Astrocyte (in vitro differentiated cells and primary cell): ENCODE measurements at regions not wholly inside any gene's neighbourhood (a gene's known extent, or its start where the extent isn't known, plus 50 kb on each side); places are given as distances from the start of the nearest gene placed in this dataset.

Experiments
- DNase-seq: peaks from one replicate; pipeline ENCODE4 v3.0.0-alpha.2; 2010; ENCODE audit warnings: low read depth
- FAIRE-seq: peaks from 2 replicates; lab custom pipeline; 2011; peaks lifted over from hg19 to GRCh38; lab: Jason Lieb, UNC
- H2AFZ ChIP-seq: 2 replicates; pipeline ENCODE4 v1.6.0; 2012; ENCODE audit warnings: low read depth, low read length, inconsistent platforms
- H3K27ac ChIP-seq: 2 replicates; pipeline ENCODE4 v1.5.1; 2011; ENCODE audit warnings: low read depth, low read length, inconsistent platforms
- H3K27me3 ChIP-seq: 2 replicates; pipeline ENCODE4 v1.6.0; 2011; ENCODE audit warnings: low read length, inconsistent platforms; ENCODE audit not compliant: insufficient read depth
- H3K36me3 ChIP-seq: 2 replicates; pipeline ENCODE4 v1.5.1; 2011; ENCODE audit warnings: low read length, inconsistent platforms; ENCODE audit not compliant: insufficient read depth
- H3K4me1 ChIP-seq: 2 replicates; pipeline ENCODE4 v1.5.1; 2011; ENCODE audit warnings: low read length, inconsistent platforms; ENCODE audit not compliant: insufficient read depth
- H3K4me2 ChIP-seq: 2 replicates; pipeline ENCODE4 v1.6.0; 2012; ENCODE audit warnings: low read length, inconsistent platforms
- H3K4me3 ChIP-seq: 2 replicates; pipeline ENCODE4 v1.5.1; 2011; ENCODE audit warnings: low read depth, mild to moderate bottlenecking, low read length, inconsistent platforms; ENCODE audit not compliant: insufficient read depth
- H3K79me2 ChIP-seq: 2 replicates; pipeline ENCODE4 v1.6.0; 2012; ENCODE audit warnings: mild to moderate bottlenecking, low read length, inconsistent platforms; ENCODE audit not compliant: insufficient read depth
- H3K9ac ChIP-seq: 2 replicates; pipeline ENCODE4 v1.6.0; 2012; ENCODE audit warnings: mild to moderate bottlenecking, low read length, inconsistent platforms
- H3K9me3 ChIP-seq: 2 replicates; pipeline ENCODE4 v1.5.1; 2012; ENCODE audit warnings: low read depth, mild to moderate bottlenecking, low read length, inconsistent platforms; ENCODE audit not compliant: insufficient read depth
- H4K20me1 ChIP-seq: 2 replicates; pipeline ENCODE4 v1.6.0; 2012; ENCODE audit warnings: low read length, inconsistent platforms; ENCODE audit not compliant: insufficient read depth
- H3K27ac Mint-ChIP-seq: one replicate; pipeline ENCODE4 v1.8.0; 2021; ENCODE audit warnings: mild to moderate bottlenecking, mixed read lengths; ENCODE audit not compliant: unreplicated experiment
- H3K27me3 Mint-ChIP-seq: one replicate; pipeline ENCODE4 v1.8.0; 2021; ENCODE audit warnings: low read depth, mixed read lengths; ENCODE audit not compliant: unreplicated experiment
- H3K36me3 Mint-ChIP-seq: one replicate; pipeline ENCODE4 v1.8.0; 2021; ENCODE audit warnings: low read depth, mixed read lengths; ENCODE audit not compliant: unreplicated experiment
- H3K4me1 Mint-ChIP-seq: one replicate; pipeline ENCODE4 v1.8.0; 2021; ENCODE audit warnings: low read depth, mixed read lengths; ENCODE audit not compliant: unreplicated experiment
- H3K4me3 Mint-ChIP-seq: one replicate; pipeline ENCODE4 v1.8.0; 2021; ENCODE audit warnings: mild to moderate bottlenecking, moderate library complexity, mixed read lengths; ENCODE audit not compliant: unreplicated experiment
- H3K9me3 Mint-ChIP-seq: one replicate; pipeline ENCODE4 v1.8.0; 2021; ENCODE audit warnings: mild to moderate bottlenecking, mixed read lengths; ENCODE audit not compliant: unreplicated experiment
- EZH2 ChIP-seq: IDR thresholded peaks from 2 replicates; pipeline ENCODE4 v1.6.1; 2012; ENCODE audit warnings: mild to moderate bottlenecking, low read length, inconsistent platforms; ENCODE audit not compliant: insufficient read depth
- TF ChIP-seq, protein P1 (sequence below): IDR thresholded peaks from 2 replicates; pipeline ENCODE4 v1.5.1; 2011; ENCODE audit warnings: low read depth, mild to moderate bottlenecking, inconsistent platforms, low read length, moderate library complexity; ENCODE audit not compliant: insufficient read depth

DNA sequence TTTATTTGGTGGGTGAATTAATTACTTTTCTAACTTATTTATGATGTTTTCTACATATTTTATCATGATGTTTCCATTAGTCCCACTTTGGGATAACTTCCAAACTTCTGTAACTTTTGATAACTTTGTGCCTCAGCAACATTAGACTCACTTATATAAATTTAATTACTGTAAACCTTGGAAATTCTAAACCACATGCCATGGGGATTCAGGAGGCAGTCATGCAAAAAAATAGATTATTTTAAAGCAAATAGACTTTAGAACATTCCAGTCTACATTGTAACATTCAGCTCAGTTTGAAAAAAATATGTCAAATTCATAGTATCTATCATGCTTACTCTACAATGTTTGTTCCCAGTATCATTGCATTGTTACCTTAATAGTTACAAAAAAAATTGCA, 728.5 kb upstream of the NRXN1 start:
- TF ChIP-seq EZH2: no peak
- TF ChIP-seq, protein P1, sequence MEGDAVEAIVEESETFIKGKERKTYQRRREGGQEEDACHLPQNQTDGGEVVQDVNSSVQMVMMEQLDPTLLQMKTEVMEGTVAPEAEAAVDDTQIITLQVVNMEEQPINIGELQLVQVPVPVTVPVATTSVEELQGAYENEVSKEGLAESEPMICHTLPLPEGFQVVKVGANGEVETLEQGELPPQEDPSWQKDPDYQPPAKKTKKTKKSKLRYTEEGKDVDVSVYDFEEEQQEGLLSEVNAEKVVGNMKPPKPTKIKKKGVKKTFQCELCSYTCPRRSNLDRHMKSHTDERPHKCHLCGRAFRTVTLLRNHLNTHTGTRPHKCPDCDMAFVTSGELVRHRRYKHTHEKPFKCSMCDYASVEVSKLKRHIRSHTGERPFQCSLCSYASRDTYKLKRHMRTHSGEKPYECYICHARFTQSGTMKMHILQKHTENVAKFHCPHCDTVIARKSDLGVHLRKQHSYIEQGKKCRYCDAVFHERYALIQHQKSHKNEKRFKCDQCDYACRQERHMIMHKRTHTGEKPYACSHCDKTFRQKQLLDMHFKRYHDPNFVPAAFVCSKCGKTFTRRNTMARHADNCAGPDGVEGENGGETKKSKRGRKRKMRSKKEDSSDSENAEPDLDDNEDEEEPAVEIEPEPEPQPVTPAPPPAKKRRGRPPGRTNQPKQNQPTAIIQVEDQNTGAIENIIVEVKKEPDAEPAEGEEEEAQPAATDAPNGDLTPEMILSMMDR: no peak
- Histone ChIP-seq H3K79me2 (no peaks in the 10 kb centered on the region), H3K27ac (no peak overlapping the region), H3K4me1 (no peaks in the 10 kb centered on the region), H3K4me2 (no peak overlapping the region), H3K9me3 (no peaks in the 10 kb centered on the region), H4K20me1 (no peaks in the 10 kb centered on the region), H3K27me3 (no peaks in the 10 kb centered on the region), H2AFZ (no peak overlapping the region), H3K9ac (no peak overlapping the region), H3K36me3 (no peaks in the 10 kb centered on the region), H3K4me3 (no peak overlapping the region)
- H3K4me1 Mint-ChIP-seq: peaks cover 4% of the 10 kb centered on the region
- H3K4me3 Mint-ChIP-seq: no peak overlapping the region
- H3K9me3 Mint-ChIP-seq: no peaks in the 10 kb centered on the region
- FAIRE-seq: no peak
- H3K36me3 Mint-ChIP-seq: no peaks in the 10 kb centered on the region
- DNase-seq: no peak
- H3K27ac Mint-ChIP-seq: no peak overlapping the region
- H3K27me3 Mint-ChIP-seq: peaks cover 3% of the 10 kb centered on the region

DNA sequence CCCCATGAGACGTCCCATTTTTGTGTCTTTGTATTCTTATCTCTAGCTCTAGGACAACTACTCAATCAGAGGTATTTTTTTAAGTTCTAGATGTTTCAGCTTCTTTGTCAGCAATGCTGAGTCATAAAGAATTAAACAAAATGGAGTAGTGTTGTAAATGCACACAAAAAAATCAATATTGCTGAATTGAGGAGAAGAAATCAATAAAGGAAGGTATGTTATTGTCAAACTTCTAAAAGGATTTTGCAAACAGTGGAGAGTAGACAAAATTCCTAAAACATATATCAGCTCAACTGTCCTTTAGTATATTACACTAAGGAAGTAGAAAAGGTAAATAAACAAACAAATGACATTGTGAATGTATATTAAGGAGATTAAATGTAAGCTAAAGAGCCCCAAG, 726.1 kb upstream of the NRXN1 start:
- no peak overlapping the region for H3K27ac ChIP-seq
- no peaks in the 10 kb centered on the region for H4K20me1 ChIP-seq
- no peak for FAIRE-seq
- no peaks in the 10 kb centered on the region for H3K36me3 ChIP-seq
- Mint-ChIP-seq H3K9me3 (no peaks in the 10 kb centered on the region), H3K27me3 (peaks cover 4% of the 10 kb centered on the region), H3K27ac (peak overlapping the region; percentile 30), H3K4me3 (no peak overlapping the region), H3K36me3 (no peaks in the 10 kb centered on the region), H3K4me1 (peaks cover 4% of the 10 kb centered on the region)
- H3K27me3 ChIP-seq: no peaks in the 10 kb centered on the region
- no peak overlapping the region for H3K9ac ChIP-seq
- H3K4me2 ChIP-seq: no peak overlapping the region
- TF ChIP-seq, protein P1: no peak
- no peak for TF ChIP-seq EZH2
- H3K4me1 ChIP-seq: no peaks in the 10 kb centered on the region
- no peak overlapping the region for H3K4me3 ChIP-seq
- DNase-seq: no peak
- H2AFZ ChIP-seq: no peak overlapping the region
- no peaks in the 10 kb centered on the region for H3K9me3 ChIP-seq
- H3K79me2 ChIP-seq: no peaks in the 10 kb centered on the region

DNA sequence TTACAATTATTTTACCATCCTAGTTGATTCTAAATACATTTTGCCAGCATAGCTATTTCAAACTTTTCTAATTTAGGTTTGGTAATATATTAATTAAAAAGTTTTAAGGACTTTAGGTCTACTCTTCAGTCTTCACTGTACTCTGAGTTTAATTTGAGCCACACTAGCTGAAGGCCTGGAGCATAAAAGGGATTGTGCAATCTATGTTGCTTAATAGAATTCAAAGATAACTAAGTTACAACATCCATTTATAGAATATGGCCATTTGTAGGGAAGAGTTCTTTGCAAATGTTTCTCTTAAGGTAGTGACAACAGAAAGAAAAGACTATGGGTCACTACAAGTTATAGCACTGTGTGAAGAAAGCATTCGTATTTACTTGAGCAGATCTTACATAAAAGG, 702.2 kb upstream of the NRXN1 start:
- H3K4me1 Mint-ChIP-seq: no peaks in the 10 kb centered on the region
- Histone ChIP-seq H3K27me3 (no peaks in the 10 kb centered on the region), H3K79me2 (no peaks in the 10 kb centered on the region), H3K4me3 (no peak overlapping the region), H3K27ac (no peak overlapping the region), H3K9me3 (no peaks in the 10 kb centered on the region), H3K36me3 (no peaks in the 10 kb centered on the region), H3K4me1 (no peaks in the 10 kb centered on the region), H4K20me1 (no peaks in the 10 kb centered on the region), H3K9ac (no peak overlapping the region), H3K4me2 (no peak overlapping the region), H2AFZ (no peak overlapping the region)
- FAIRE-seq (no peak), DNase-seq (peak; percentile 12)
- no peaks in the 10 kb centered on the region for H3K9me3 Mint-ChIP-seq
- no peak overlapping the region for H3K27ac Mint-ChIP-seq
- H3K36me3 Mint-ChIP-seq: no peaks in the 10 kb centered on the region
- H3K4me3 Mint-ChIP-seq: no peak overlapping the region
- H3K27me3 Mint-ChIP-seq: no peaks in the 10 kb centered on the region
- TF ChIP-seq, protein P1: no peak
- TF ChIP-seq EZH2: no peak
